ENCODE measurements at regions not wholly inside any gene's neighbourhood (a gene's known extent, or its start where the extent isn't known, plus 50 kb on each side); places are given as distances from the start of the nearest gene placed in this dataset.
"Not testable (repeated sequence)": the region's sequence is repeated elsewhere in the genome, so short reads cannot be mapped to it uniquely, and the experiment has no call there.

DNA sequence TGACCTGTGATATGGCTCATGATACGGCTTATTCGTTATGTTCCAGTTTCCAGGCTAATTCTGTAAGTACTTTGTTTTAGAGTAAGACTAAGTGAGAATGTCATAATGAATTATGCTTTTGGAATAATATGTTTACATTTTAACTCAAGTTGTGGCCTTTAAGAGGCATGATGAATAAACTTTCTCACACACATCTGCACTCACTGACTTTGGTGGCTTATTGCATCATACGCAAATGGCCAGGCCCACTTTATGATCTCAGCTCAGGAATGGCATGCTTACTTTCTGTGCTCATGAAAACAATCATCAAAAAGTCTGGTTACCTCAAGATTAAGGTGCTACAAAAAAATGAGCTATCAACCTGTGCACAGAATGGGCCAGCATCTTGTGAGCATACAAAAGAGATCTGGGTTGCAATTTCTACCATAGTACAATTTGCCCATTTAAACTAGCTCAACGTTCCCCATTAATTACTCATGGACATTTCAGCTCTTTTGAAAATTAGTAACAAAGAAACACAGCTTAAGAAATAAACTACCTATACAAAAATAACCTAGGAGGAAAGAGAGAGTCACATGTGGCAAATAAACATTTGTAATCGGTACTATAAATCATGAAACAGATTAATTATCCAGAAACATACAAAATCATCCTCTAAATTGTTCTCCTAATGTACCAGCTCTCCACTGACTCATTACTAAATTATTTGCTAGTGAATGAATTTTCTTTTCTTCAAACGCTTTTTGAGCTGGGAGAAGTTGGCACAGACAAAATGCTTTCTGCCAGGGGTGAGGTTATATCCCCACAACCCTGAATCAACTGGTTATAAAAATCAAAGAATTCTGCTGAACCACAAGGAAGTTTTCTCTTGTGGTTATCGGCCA is 439.0 kb upstream of the ADAMTS9 start:
- Histone ChIP-seq H3K36me3 (ENCODE audit: control insufficient read depth in 2 of 2, insufficient read depth in 1 of 2, low read length in 2 of 2) (no peaks in the 10 kb centered on the region), H3K4me1 (ENCODE audit: control insufficient read depth, insufficient read depth, low read length) (no peaks in the 10 kb centered on the region), H3K27ac (ENCODE audit: extremely low read depth, low read depth, low read length) (no peak overlapping the region), H3K4me3 (ENCODE audit: low read depth, low read length) (no peak overlapping the region), H3K9me3 (ENCODE audit: control insufficient read depth, insufficient read depth, low read depth, low read length) (no peaks in the 10 kb centered on the region)
- TF ChIP-seq, protein P1, sequence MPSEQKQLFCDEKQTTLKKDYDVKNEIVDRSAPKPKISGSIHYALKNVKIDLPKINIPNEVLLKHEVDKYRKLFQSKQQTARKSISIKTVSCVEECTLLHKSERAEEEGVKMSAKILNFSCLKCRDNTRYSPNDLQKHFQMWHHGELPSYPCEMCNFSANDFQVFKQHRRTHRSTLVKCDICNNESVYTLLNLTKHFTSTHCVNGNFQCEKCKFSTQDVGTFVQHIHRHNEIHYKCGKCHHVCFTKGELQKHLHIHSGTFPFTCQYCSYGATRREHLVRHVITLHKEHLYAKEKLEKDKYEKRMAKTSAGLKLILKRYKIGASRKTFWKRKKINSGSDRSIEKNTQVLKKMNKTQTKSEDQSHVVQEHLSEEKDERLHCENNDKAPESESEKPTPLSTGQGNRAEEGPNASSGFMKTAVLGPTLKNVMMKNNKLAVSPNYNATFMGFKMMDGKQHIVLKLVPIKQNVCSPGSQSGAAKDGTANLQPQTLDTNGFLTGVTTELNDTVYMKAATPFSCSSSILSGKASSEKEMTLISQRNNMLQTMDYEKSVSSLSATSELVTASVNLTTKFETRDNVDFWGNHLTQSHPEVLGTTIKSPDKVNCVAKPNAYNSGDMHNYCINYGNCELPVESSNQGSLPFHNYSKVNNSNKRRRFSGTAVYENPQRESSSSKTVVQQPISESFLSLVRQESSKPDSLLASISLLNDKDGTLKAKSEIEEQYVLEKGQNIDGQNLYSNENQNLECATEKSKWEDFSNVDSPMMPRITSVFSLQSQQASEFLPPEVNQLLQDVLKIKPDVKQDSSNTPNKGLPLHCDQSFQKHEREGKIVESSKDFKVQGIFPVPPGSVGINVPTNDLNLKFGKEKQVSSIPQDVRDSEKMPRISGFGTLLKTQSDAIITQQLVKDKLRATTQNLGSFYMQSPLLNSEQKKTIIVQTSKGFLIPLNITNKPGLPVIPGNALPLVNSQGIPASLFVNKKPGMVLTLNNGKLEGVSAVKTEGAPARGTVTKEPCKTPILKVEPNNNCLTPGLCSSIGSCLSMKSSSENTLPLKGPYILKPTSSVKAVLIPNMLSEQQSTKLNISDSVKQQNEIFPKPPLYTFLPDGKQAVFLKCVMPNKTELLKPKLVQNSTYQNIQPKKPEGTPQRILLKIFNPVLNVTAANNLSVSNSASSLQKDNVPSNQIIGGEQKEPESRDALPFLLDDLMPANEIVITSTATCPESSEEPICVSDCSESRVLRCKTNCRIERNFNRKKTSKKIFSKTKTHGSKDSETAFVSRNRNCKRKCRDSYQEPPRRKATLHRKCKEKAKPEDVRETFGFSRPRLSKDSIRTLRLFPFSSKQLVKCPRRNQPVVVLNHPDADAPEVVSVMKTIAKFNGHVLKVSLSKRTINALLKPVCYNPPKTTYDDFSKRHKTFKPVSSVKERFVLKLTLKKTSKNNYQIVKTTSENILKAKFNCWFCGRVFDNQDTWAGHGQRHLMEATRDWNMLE (tag by site-specific recombination; conservative IDR thresholded peaks at IDR 0.05; ENCODE audit: low read depth) = peak; percentile 52
- no peak for TF ChIP-seq ZNF121 (tag by site-specific recombination; IDR thresholded peaks at IDR 0.05)
- TF ChIP-seq, protein P2, sequence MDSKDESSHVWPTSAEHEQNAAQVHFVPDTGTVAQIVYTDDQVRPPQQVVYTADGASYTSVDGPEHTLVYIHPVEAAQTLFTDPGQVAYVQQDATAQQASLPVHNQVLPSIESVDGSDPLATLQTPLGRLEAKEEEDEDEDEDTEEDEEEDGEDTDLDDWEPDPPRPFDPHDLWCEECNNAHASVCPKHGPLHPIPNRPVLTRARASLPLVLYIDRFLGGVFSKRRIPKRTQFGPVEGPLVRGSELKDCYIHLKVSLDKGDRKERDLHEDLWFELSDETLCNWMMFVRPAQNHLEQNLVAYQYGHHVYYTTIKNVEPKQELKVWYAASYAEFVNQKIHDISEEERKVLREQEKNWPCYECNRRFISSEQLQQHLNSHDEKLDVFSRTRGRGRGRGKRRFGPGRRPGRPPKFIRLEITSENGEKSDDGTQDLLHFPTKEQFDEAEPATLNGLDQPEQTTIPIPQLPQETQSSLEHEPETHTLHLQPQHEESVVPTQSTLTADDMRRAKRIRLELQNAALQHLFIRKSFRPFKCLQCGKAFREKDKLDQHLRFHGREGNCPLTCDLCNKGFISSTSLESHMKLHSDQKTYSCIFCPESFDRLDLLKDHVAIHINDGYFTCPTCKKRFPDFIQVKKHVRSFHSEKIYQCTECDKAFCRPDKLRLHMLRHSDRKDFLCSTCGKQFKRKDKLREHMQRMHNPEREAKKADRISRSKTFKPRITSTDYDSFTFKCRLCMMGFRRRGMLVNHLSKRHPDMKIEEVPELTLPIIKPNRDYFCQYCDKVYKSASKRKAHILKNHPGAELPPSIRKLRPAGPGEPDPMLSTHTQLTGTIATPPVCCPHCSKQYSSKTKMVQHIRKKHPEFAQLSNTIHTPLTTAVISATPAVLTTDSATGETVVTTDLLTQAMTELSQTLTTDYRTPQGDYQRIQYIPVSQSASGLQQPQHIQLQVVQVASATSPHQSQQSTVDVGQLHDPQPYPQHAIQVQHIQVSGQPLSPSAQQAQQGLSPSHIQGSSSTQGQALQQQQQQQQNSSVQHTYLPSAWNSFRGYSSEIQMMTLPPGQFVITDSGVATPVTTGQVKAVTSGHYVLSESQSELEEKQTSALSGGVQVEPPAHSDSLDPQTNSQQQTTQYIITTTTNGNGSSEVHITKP (tag by site-specific recombination; IDR thresholded peaks at IDR 0.05) = 0 out of 2 replicates have a peak, but pooled peaks have one; percentile 21
- ChIA-PET CTCF (interaction anchor here (0.7 kb wide), 1 partner anchor 595 kb away, joined by 3 read pairs; no protein-coding TSS in a partner anchor), POLR2A (no interaction called here)

DNA sequence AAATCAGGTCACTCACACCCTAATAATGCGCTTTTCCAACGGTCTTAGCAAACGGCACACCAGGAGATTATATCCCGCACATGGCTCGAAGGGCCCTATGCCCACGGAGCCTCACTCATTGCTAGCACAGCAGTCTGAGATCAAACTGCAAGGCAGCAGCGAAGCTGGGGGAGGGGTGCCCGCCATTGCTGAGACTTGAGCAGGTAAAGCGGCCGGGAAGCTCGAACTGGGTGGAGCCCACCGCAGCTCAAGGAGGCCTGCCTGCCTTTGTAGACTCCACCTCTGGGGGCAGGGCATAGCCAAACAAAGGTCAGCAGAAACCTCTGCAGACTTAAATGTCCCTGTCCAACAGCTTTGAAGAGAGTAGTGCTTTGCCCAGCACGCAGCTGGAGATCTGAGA is 432.4 kb upstream of the ADAMTS9 start:
- H3K9me3 ChIP-seq (ENCODE audit: control insufficient read depth, insufficient read depth, low read depth, low read length); H3K4me3 ChIP-seq (ENCODE audit: low read depth, low read length); H3K4me1 ChIP-seq (ENCODE audit: control insufficient read depth, insufficient read depth, low read length); CTCF ChIA-PET; H3K27ac ChIP-seq (ENCODE audit: extremely low read depth, low read depth, low read length); H3K36me3 ChIP-seq (ENCODE audit: control insufficient read depth in 2 of 2, insufficient read depth in 1 of 2, low read length in 2 of 2): not testable (repeated sequence)
- POLR2A ChIA-PET = interaction anchor here (0.6 kb wide), 1 partner anchor 424 kb away, joined by 4 read pairs; no protein-coding TSS in a partner anchor

DNA sequence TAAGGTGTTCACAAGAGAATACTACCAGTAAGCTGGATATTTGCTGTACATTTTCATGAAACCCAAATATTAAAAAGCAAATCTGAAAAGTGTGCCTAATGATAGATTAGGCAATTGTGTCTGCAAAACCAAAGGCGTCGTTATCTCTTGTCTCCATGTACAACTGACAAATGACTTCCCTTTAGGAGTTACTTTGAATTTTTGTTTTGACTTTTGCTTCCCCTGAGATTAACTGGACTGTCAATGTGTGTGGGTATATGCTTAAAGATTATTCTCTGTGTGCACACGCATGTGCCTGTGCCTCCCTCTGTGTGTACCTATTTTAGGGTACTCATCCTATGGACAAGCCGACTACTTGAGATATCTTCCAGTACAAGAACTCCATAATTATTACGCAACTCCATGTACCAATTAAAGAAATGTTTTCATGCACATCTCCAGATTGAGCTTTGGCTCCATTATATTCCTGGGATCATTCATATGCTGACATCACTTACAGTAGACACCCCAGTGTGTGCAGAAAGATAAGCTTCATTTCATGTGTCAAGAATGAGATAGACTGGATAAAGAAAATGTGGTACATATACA is 431.2 kb upstream of the ADAMTS9 start:
- Histone ChIP-seq H3K4me1 (ENCODE audit: control insufficient read depth, insufficient read depth, low read length) (no peaks in the 10 kb centered on the region), H3K4me3 (ENCODE audit: low read depth, low read length) (no peak overlapping the region), H3K9me3 (ENCODE audit: control insufficient read depth, insufficient read depth, low read depth, low read length) (no peaks in the 10 kb centered on the region), H3K27ac (ENCODE audit: extremely low read depth, low read depth, low read length) (no peak overlapping the region), H3K36me3 (ENCODE audit: control insufficient read depth in 2 of 2, insufficient read depth in 1 of 2, low read length in 2 of 2) (no peaks in the 10 kb centered on the region)
- TF ChIP-seq ZNF776 (tag by site-specific recombination; IDR thresholded peaks at IDR 0.05; ENCODE audit: borderline replicate concordance) (no peak), MYNN (tag by site-specific recombination; IDR thresholded peaks at IDR 0.05; ENCODE audit: borderline replicate concordance) (no peak), ZBTB21 (tag by site-specific recombination; IDR thresholded peaks at IDR 0.05) (no peak)
- TF ChIP-seq, protein P3, sequence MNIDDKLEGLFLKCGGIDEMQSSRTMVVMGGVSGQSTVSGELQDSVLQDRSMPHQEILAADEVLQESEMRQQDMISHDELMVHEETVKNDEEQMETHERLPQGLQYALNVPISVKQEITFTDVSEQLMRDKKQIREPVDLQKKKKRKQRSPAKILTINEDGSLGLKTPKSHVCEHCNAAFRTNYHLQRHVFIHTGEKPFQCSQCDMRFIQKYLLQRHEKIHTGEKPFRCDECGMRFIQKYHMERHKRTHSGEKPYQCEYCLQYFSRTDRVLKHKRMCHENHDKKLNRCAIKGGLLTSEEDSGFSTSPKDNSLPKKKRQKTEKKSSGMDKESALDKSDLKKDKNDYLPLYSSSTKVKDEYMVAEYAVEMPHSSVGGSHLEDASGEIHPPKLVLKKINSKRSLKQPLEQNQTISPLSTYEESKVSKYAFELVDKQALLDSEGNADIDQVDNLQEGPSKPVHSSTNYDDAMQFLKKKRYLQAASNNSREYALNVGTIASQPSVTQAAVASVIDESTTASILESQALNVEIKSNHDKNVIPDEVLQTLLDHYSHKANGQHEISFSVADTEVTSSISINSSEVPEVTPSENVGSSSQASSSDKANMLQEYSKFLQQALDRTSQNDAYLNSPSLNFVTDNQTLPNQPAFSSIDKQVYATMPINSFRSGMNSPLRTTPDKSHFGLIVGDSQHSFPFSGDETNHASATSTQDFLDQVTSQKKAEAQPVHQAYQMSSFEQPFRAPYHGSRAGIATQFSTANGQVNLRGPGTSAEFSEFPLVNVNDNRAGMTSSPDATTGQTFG (tag by site-specific recombination; IDR thresholded peaks at IDR 0.05; ENCODE audit: borderline replicate concordance) = no peak
- CTCF ChIA-PET = no interaction called here
- POLR2A ChIA-PET = no interaction called here

All from HEK293 (cell line).